GM04503 (cell line): ENCODE measurements at regions not wholly inside any gene's neighbourhood (a gene's known extent, or its start where the extent isn't known, plus 50 kb on each side); places are given as distances from the start of the nearest gene placed in this dataset.

Experiments
- DNase-seq: peaks from one replicate; pipeline ENCODE4 v3.0.0-alpha.2; 2012; ENCODE audit warnings: low read depth

- no peak for DNase-seq
Observed at GRCh38 chr5:169354263-169354662, 53.3 kb upstream of the SLIT3 start.

- DNase-seq = no peak
Observed at GRCh38 chr5:169352901-169353300, 52.0 kb upstream of the SLIT3 start.

GRCh38 chr5:169351721-169352120 lies 50.8 kb upstream of the SLIT3 start:
- DNase-seq = no peak

GRCh38 chr5:169350759-169351240 lies 49.9 kb upstream of the SLIT3 start:
- DNase-seq = peak; percentile 99
